T-helper 17 cell (primary cell): ENCODE measurements at regions not wholly inside any gene's neighbourhood (a gene's known extent, or its start where the extent isn't known, plus 50 kb on each side); places are given as distances from the start of the nearest gene placed in this dataset.

ENCODE experiments used
- ATAC-seq: fragments of 150-1000 bp; cut with Tn5 transposase; 2 replicates; pipeline ENCODE4 v1.10.0; 2021; ENCODE audit warnings: mild to moderate bottlenecking, moderate library complexity
- DNase-seq, 3 donors: peaks; one replicate each; pipeline versions ENCODE4 v3.0.0 to v3.0.0-alpha.2; 2020 to 2021
- H3K9me3 ChIP-seq: one replicate; pipeline ENCODE4 v1.7.0; 2013; ENCODE audit warnings: low read length, mild to moderate bottlenecking; ENCODE audit not compliant: control insufficient read depth, poor library complexity, severe bottlenecking
- H3K27ac Mint-ChIP-seq: one replicate; pipeline ENCODE4 v1.8.0; 2022; ENCODE audit warnings: mild to moderate bottlenecking, moderate library complexity, mixed read lengths
- H3K27me3 Mint-ChIP-seq: one replicate; pipeline ENCODE4 v1.8.0; 2022; ENCODE audit warnings: mixed read lengths
- H3K36me3 Mint-ChIP-seq: one replicate; pipeline ENCODE4 v1.8.0; 2022; ENCODE audit warnings: low read depth, mixed read lengths
- H3K4me1 Mint-ChIP-seq: one replicate; pipeline ENCODE4 v1.8.0; 2022; ENCODE audit warnings: mild to moderate bottlenecking, mixed read lengths
- H3K4me3 Mint-ChIP-seq: one replicate; pipeline ENCODE4 v1.8.0; 2022; ENCODE audit warnings: mild to moderate bottlenecking, moderate library complexity, mixed read lengths

- Mint-ChIP-seq H3K27ac (no peak overlapping the region), H3K36me3 (no peaks in the 10 kb centered on the region), H3K27me3 (peaks cover 45% of the 10 kb centered on the region), H3K4me3 (no peak overlapping the region), H3K4me1 (peaks cover 5% of the 10 kb centered on the region)
- ATAC-seq (no peak), DNase-seq (no peak)
- H3K9me3 ChIP-seq: no peaks in the 10 kb centered on the region
Measured at GRCh38 chr1:29513357-29513756, 277.0 kb downstream of the PTPRU start.

DNA sequence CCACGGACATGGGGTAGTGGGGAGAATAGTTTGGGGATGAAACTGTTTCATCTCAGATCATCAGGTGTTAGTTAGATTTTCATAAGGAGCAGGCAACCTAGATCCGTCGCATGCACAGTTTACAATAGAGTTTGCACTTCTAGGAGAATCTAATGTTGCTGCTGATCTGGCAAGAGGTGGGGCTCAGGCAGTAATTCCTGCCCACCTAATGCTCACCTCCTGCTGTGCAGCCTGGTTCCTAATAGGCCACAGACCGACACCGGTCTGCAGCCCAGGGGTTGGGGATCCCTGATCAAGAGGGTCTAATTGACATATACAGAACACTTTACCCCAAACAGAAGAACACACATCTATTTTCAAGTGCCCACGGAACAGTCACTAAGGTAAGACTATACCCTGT lies 275.1 kb downstream of the PTPRU start:
- Mint-ChIP-seq H3K36me3 (peaks cover 2% of the 10 kb centered on the region), H3K27ac (no peak overlapping the region), H3K27me3 (peaks cover 46% of the 10 kb centered on the region), H3K4me3 (no peak overlapping the region), H3K4me1 (peaks cover 5% of the 10 kb centered on the region)
- no peaks in the 10 kb centered on the region for H3K9me3 ChIP-seq
- DNase-seq (no peak), ATAC-seq (no peak)

DNA sequence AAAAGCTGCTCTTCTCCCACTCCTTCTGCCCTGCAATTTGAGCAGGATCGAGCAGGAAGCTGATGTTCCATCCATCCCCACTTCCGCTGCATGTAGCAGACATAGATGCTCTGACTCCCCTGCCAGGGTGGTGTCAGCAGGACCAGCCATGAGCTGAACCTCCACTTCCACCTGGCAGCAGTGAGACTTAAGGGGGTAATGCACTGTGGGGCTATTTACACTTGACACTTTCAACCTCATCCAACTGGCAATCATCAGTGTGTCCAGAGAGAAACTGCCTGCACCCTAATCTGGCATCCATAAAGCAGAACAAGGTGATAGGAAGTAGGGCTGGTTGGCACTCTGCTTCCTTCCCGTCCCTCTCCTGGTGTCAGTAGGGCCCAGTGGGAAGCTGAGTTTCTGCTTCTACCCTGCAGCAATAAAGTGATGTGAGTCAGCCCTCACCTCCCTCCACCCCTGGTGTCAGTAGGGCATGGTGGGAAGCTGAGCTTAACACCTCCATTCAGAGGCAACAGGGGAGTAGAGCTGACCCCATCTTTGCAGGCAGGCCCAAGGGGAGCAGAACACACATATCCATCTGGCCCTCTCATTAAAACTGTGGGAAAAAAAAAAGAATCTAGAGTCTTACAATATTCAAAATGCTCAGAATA lies 272.3 kb downstream of the PTPRU start:
- H3K27me3 Mint-ChIP-seq: peaks cover 62% of the 10 kb centered on the region
- no peaks in the 10 kb centered on the region for H3K4me1 Mint-ChIP-seq
- no peak overlapping the region for H3K27ac Mint-ChIP-seq
- ATAC-seq (no peak), DNase-seq (no peak)
- no peak overlapping the region for H3K4me3 Mint-ChIP-seq
- H3K36me3 Mint-ChIP-seq: peaks cover 8% of the 10 kb centered on the region
- no peaks in the 10 kb centered on the region for H3K9me3 ChIP-seq

DNA sequence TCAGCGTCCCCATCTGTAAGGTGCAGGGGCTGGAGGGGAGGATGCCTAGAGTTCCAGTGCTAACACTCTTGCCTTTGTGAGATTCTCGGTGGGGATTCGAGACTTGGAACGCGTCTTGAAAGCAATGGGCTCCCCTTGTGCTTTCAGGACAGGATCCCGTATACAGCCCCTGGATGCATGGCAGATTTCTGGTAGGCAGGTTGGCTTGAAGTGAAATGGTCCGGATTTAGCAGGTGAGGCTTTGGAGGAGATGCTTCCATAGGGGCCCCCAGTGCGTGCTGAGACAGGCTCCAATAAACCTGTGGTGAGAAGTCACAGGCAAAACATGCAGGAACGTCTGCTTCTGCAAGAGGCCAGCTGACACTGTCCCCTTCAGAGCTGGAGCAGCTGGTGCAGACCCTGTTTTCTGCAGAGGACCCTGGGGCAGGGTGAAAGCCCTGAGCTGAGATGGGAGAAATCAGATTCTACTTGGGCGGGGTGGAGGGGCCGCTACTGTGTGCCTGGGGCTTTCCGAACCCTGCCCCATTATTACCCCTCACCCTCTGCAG lies 270.4 kb downstream of the PTPRU start:
- DNase-seq (no peak), ATAC-seq (no peak)
- peaks cover 76% of the 10 kb centered on the region for H3K27me3 Mint-ChIP-seq
- H3K4me3 Mint-ChIP-seq: no peak overlapping the region
- H3K4me1 Mint-ChIP-seq: no peaks in the 10 kb centered on the region
- no peak overlapping the region for H3K27ac Mint-ChIP-seq
- peaks cover 8% of the 10 kb centered on the region for H3K36me3 Mint-ChIP-seq
- no peaks in the 10 kb centered on the region for H3K9me3 ChIP-seq

GRCh38 chr1:29505532-29506220 lies 269.4 kb downstream of the PTPRU start:
- H3K9me3 ChIP-seq: no peaks in the 10 kb centered on the region
- no peak overlapping the region for H3K27ac Mint-ChIP-seq
- peaks cover 83% of the 10 kb centered on the region for H3K27me3 Mint-ChIP-seq
- peaks cover 8% of the 10 kb centered on the region for H3K36me3 Mint-ChIP-seq
- no peak overlapping the region for H3K4me3 Mint-ChIP-seq
- H3K4me1 Mint-ChIP-seq: no peaks in the 10 kb centered on the region
- ATAC-seq: no peak
- DNase-seq: no peak

DNA sequence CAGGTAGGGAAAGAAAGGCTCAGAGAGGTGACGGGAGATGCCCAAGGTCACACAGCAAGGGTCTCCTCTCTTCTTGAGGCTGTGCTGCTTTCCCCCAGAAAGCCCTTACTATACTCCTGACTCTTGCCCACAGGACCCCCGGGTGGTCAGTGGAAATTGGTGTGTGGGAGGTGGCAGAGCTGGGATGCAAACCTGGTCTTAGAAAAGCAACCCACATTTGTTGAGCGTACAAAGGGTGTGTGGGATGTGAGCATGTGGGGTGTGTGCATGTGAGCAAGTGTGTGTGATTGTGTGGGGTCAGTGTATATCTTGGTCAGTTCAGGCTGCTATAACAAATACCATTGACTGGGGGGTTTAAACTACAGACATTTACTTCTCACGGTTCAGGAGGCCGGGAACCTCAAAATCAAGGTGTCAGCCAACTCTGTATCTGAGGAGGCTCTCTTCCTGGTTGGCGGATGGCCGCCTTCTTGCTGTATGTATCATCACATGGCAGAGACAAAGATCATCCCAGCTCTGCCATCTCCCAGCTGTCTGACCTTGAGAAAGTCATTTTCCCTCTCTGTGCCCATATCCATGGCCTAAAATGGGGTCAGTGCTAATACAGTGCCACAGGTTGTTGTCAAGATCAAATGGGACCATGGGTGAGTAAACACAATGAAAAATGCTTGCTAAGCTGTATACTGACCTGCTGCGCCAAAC lies 268.5 kb downstream of the PTPRU start:
- H3K27ac Mint-ChIP-seq: no peak overlapping the region
- H3K27me3 Mint-ChIP-seq: peaks cover 87% of the 10 kb centered on the region
- DNase-seq (no peak), ATAC-seq (no peak)
- H3K4me1 Mint-ChIP-seq: no peaks in the 10 kb centered on the region
- H3K9me3 ChIP-seq: no peaks in the 10 kb centered on the region
- H3K36me3 Mint-ChIP-seq: peaks cover 8% of the 10 kb centered on the region
- H3K4me3 Mint-ChIP-seq: no peak overlapping the region

DNA sequence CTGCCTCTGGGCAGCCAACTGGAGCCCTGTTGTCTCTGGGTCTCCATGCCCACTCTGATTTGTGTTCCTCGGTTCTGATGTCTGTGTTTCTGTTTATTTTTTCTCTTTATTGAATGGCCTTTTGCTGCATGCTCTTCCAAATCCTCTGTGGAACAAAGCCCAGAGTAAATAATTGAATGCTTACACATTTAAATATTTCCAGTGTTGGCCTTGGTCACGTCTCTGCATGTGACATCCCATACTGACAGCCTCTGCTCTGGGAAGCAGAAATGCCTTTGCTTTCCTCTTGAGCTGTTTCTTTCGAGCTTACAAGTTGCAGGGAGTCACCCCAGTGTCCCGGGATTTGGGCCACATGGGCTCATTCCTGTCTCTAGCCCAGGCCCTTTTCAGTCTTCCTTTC lies 267.9 kb downstream of the PTPRU start:
- ATAC-seq: no peak
- DNase-seq: no peak
- H3K36me3 Mint-ChIP-seq: peaks cover 9% of the 10 kb centered on the region
- H3K4me1 Mint-ChIP-seq: no peaks in the 10 kb centered on the region
- H3K27me3 Mint-ChIP-seq: peaks cover 87% of the 10 kb centered on the region
- no peaks in the 10 kb centered on the region for H3K9me3 ChIP-seq
- H3K4me3 Mint-ChIP-seq: no peak overlapping the region
- H3K27ac Mint-ChIP-seq: no peak overlapping the region

- ATAC-seq: no peak
- Mint-ChIP-seq H3K36me3 (peaks cover 12% of the 10 kb centered on the region), H3K27ac (no peak overlapping the region), H3K4me3 (no peak overlapping the region), H3K4me1 (no peaks in the 10 kb centered on the region), H3K27me3 (peaks cover 88% of the 10 kb centered on the region)
- no peaks in the 10 kb centered on the region for H3K9me3 ChIP-seq
- DNase-seq: no peak
Measured at GRCh38 chr1:29502911-29503840, 266.9 kb downstream of the PTPRU start.

DNA sequence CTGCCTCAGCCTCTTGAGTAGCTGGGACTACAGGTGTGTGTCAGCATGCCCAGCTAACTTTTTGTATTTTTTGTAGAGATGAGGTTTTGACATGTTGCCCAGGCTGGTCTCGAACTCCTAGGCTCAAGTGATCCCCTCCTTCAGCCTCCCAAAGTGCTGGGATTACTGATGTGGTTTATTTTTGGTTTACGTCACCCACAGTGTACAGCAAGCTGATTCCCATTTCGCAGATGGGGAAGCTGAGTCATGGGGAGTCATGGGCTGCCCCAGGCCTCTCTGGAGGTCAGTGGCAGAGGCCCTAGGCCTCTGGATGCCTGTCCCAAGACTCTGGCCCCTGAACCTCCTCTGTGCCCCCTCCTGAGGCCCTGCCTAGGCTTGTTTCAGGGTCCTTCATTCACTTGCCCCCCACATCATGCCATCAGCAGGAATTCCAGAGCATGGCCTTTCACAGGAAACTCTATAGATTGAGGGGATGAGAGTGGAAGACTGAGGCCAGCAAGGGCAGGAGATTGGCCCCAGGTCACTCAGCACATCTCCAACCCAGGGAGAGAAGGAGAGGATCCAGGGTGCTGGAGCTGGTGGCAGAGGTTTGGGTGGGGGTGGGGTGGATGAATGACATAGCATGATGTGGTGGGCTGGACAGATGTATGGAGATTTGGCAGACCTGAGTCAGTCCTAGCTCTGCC lies 266.0 kb downstream of the PTPRU start:
- H3K4me1 Mint-ChIP-seq: no peaks in the 10 kb centered on the region
- peaks cover 12% of the 10 kb centered on the region for H3K36me3 Mint-ChIP-seq
- H3K27me3 Mint-ChIP-seq: peaks cover 83% of the 10 kb centered on the region

GRCh38 chr1:29501227-29501976 lies 265.1 kb downstream of the PTPRU start:
- no peaks in the 10 kb centered on the region for H3K9me3 ChIP-seq
- H3K4me1 Mint-ChIP-seq: no peaks in the 10 kb centered on the region
- peaks cover 77% of the 10 kb centered on the region for H3K27me3 Mint-ChIP-seq
- no peak overlapping the region for H3K4me3 Mint-ChIP-seq
- H3K27ac Mint-ChIP-seq: no peak overlapping the region
- peaks cover 10% of the 10 kb centered on the region for H3K36me3 Mint-ChIP-seq
- DNase-seq: no peak
- no peak for ATAC-seq

More for the DNA sequence above, 266.0 kb downstream of the PTPRU start:
- H3K4me3 Mint-ChIP-seq: no peak overlapping the region
- ATAC-seq: no peak
- DNase-seq: no peak
- H3K27ac Mint-ChIP-seq: no peak overlapping the region
- H3K9me3 ChIP-seq: no peaks in the 10 kb centered on the region

DNA sequence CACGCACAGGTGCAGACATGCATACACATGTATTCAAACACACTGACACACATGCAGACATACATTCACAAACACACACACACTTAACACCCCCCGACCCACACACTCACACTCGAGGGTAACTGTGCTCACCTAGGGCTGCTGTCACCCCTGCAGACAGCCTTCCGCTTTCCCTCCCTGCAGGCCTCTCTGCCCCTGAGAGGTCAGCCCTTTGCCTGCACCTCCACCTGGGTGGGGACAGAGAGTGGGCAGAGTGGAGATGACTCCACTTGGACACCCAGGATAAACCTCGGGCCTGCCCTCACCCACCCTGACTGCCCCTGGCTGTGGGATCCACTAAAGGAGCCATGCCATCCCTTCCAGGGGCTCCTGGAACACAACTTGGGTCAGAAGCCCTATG lies 264.3 kb downstream of the PTPRU start:
- H3K4me3 Mint-ChIP-seq: no peak overlapping the region
- no peaks in the 10 kb centered on the region for H3K4me1 Mint-ChIP-seq
- peaks cover 7% of the 10 kb centered on the region for H3K36me3 Mint-ChIP-seq
- H3K27ac Mint-ChIP-seq: no peak overlapping the region
- no peak for DNase-seq
- ATAC-seq: no peak
- H3K27me3 Mint-ChIP-seq: peaks cover 71% of the 10 kb centered on the region
- H3K9me3 ChIP-seq: no peaks in the 10 kb centered on the region

DNA sequence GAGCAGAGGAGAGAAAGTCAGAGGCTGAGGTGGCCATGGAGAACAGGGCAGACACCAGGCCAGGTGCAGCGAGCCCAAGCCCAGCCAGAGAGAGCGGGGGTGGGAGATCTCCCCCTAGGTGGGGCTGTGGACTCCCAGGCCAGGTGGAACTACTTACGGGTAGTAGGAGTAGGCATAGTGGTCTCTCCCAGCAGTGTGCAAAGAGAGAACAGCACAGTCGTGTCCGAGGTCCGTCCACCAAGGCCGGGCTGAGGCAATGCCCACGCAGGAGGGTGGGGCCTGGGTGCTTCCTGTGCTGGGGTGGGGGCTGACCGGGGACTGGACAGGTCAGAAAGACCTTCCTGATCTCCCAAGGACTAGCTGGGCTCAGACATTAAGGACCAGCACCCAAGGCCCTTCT lies 263.7 kb downstream of the PTPRU start:
- no peak overlapping the region for H3K4me3 Mint-ChIP-seq
- no peak overlapping the region for H3K27ac Mint-ChIP-seq
- H3K27me3 Mint-ChIP-seq: peaks cover 66% of the 10 kb centered on the region
- no peak for DNase-seq
- peaks cover 7% of the 10 kb centered on the region for H3K36me3 Mint-ChIP-seq
- H3K9me3 ChIP-seq: no peaks in the 10 kb centered on the region
- no peaks in the 10 kb centered on the region for H3K4me1 Mint-ChIP-seq
- no peak for ATAC-seq
